Epidermal melanocyte (primary cell): ENCODE measurements at regions not wholly inside any gene's neighbourhood (a gene's known extent, or its start where the extent isn't known, plus 50 kb on each side); places are given as distances from the start of the nearest gene placed in this dataset.

Experiments
- DNase-seq: peaks from one replicate; pipeline ENCODE4 v3.0.0; 2011; ENCODE audit warnings: low spot score; ENCODE audit not compliant: insufficient read length

GRCh38 chr3:24981924-24982323, 446.1 kb upstream of the RARB start:
- DNase-seq = no peak

GRCh38 chr3:24985668-24986067, 442.4 kb upstream of the RARB start:
- DNase-seq = no peak

DNA sequence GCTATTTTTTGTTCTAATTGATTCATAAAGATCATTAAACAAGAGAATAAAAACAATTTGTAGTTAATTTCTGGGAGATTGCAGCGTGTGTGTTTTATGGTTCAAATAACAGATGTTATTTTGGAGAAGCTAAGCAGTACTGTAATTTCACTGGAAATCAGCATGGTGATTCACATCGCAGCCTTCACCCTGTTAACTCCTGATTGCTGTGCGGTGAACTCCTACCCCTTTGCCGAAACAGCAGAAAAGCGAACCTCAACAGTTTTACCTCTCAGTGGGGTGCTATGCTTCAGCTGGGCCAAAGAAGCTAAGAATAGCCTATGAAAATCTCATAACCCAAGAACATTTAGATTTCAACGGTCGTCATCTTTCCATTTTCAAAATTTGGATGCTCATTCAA, 441.5 kb upstream of the RARB start:
- DNase-seq = no peak

GRCh38 chr3:24999357-24999756, 428.7 kb upstream of the RARB start:
- no peak for DNase-seq

DNA sequence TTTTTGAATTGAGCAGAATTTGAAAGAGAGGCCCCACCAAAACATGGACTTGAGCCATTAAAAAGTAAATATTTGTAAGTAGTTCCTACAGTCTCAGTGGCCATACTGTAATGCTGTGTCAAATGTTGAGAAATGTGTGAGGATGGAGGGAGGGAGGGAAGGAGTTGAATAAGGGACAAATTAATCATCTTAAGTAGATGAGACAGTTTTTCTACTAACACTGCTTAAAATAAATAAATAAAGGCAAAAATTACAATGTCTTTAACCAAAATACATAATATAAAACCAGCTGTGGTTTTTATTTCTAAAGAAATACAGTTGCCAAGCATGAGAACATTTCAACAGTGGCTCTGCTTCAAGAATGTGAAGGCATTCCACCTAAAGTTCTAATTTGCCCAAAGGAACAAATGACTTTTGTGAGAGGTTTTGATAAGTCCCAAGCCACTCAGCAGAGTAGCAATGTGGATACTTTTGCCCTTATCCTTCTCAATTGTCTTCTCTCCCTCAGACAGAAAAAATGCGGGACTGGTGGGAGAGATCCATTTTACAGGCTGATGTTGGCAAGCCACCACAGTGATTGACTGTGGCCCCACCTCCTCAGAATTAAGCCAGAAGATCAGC, 427.0 kb upstream of the RARB start:
- DNase-seq = no peak

DNA sequence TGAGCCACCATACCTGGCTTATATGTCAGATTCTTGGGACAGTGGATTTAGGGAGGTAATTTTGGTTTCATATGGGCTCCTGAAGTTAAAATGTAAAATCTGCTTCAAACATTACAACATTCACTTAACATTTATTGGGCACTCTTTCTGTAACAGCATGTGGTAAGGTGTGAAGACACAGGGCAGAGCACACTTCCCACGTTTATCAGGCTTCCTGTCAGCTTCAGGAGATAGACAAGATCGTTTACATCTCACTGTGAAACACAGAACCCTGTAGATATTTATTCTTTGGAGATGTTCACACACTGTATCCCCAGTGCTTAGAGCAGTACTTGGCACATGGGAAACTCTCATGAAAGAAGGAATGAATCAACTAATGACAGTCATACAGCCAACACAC, 426.0 kb upstream of the RARB start:
- no peak for DNase-seq

DNA sequence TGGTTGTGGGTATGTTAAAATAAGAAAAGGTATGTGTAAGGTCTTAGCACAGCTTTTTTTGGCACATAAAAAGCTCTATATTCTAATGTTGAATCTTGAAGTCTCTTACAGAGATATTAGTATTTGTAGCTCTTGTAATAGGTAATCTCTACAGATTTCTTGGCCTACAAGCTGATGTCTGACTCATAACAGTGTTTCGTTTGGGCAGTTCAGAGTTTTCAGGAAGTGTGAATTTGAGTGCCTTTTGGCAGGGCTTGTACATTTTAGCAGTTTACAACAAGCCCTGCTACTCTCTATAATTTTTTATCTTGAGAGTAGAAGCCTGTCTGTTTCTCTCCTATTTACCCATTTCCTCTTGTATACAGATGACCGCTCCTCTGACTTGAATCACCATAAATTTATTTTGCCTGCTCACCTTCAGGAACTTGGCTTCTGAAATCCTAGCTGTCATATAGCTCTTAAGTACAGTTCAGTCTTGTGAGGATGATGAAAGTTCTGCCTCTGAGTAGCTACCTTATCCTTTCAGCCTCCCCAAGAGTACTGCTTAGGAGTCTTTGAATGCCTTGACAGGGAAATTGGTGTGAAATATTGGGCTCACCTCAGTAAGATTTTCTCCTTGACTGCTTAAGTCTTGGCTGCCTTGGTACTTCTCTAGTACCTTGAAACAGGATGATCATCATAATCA, 419.9 kb upstream of the RARB start:
- DNase-seq = no peak

GRCh38 chr3:25009665-25010064, 418.4 kb upstream of the RARB start:
- DNase-seq = no peak

- no peak for DNase-seq
Measured at GRCh38 chr3:25015599-25015998, 412.5 kb upstream of the RARB start.

DNA sequence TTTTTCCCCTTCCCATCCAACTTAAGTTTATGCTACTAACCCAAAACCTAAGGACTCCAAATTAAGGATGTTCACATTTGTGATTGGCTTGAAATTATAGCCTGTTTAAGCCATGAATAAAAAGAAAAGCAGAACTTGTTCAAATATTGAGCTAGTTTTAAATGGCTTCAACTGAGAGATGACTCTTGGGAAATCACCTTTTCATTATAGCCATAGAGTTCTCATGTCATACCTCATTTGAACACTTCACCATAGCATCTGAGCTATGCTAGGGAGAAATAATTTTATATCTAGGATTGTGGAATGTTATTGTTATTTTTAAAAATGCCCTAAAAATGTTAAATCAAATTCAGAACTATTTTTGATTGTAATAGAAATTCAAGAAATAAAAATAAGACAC, 409.2 kb upstream of the RARB start:
- DNase-seq = no peak

DNA sequence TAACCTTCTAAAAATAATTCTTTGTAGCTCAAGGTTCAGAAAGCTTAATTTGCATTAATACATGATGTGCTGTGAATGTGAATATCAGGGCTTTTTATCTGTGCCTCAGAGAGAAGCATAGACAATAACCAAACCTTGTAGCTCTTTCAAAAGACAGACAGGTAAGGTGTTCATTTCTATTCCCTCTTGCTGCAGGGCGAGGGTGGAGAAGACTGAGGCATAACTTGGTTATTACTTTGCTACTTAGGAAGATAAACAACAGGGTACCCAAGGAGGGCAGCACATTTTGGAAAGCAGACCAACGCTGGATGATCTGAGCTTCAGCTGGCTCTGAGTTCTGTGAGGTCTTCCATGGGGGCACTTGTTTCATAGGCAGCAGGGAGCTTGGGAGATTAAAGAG, 408.6 kb upstream of the RARB start:
- DNase-seq = no peak

DNA sequence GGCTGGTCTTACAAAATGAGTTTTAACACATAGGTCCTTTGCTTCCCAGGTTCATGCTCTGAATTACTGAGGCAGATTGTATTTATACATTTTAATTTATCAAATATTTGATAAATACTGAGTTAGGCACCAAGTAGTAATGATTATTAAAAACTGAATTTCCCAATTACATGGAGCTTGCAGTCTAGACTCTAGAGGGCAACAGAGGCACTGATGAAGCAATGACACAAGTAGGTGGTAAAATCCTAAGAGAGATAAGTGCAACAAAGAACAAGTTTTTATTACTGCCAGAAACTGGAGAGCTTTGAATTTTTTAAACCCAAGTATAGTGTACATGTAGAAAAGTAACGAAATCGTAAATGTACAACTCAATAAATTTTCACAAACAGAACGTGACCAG, 406.2 kb upstream of the RARB start:
- no peak for DNase-seq

DNA sequence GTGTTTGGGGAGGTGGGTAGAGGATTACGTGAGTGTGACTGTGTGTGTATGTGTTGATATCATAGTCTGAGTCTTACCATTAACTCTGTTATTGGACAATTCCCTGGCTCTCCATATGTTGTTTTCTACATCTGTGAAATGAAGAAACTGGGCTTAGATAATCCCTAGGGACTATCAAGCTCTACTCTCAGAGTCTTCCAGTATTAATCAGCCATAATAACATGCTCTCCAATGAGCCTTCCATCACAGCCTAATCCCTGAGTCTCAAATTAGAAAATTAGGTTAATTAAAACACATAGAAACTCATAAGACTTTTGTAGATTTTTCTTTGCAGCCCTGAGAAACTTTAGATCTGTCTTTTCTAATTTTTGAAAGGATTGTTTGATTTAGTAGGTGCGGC, 404.2 kb upstream of the RARB start:
- DNase-seq = no peak

- no peak for DNase-seq
Measured at GRCh38 chr3:25025236-25025635, 402.8 kb upstream of the RARB start.

GRCh38 chr3:25027650-25028049, 400.4 kb upstream of the RARB start:
- no peak for DNase-seq

GRCh38 chr3:25029820-25030219, 398.2 kb upstream of the RARB start:
- no peak for DNase-seq

- no peak for DNase-seq
Measured at GRCh38 chr3:25032344-25032743, 395.7 kb upstream of the RARB start.

DNA sequence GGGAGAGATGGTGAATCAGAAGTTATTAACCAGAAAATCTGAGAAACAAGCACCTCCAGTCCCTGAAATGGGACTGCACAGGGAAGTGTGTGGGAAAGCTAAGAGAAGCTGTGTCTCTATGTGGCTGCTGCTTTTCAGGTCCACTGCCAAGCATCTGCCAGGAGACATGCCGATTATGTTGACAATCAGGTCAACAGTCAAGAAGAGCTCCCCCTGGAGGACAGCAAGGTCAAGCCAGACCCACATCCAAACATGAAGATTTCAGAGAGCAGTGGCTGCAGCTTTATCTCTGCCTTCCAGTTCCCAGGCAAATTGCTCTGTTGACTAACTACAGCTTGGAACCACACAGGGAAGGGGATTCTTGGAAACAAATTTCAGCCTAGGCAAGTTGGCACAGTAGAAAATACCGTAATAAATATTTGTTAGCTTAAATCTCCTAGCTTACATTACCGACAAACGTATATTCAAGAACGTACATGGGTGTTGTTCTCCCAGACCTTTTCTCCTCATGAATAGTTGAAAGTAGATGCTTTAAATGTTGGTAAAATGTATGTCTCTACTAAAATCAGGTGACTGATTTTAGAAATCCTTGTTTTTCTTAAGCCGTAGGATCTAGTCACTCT, 394.5 kb upstream of the RARB start:
- DNase-seq = no peak

- no peak for DNase-seq
Measured at GRCh38 chr3:25035526-25035925, 392.5 kb upstream of the RARB start.

- DNase-seq = no peak
Measured at GRCh38 chr3:25036633-25037032, 391.4 kb upstream of the RARB start.

GRCh38 chr3:25037049-25037547, 391.0 kb upstream of the RARB start:
- no peak for DNase-seq

- no peak for DNase-seq
Measured at GRCh38 chr3:25038271-25038670, 389.8 kb upstream of the RARB start.

DNA sequence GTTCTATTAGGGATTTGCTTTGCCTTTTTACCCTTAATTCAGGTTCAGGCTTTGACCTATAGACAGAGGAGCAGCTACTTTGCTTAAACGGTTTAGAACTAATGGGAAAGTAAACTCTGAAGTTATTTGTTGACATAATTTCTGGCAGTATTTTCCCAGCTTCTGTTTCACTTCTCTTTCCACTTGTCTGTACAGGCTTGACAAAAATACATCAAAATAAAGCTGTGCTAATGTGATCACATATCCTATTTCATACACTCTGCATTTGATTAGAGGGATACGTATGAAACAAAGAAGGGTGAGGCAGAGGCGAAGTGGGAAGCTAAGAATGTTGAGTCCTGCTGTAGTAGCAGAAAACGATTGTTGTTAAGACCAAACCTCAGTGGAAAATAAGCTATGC, 389.1 kb upstream of the RARB start:
- DNase-seq = no peak
